ENCODE measurements at regions not wholly inside any gene's neighbourhood (a gene's known extent, or its start where the extent isn't known, plus 50 kb on each side); places are given as distances from the start of the nearest gene placed in this dataset.

- Histone ChIP-seq H2AFZ (ENCODE audit: low read depth, low read length) (no peak overlapping the region), H4K20me1 (ENCODE audit: insufficient read depth, low read length) (no peaks in the 10 kb centered on the region), H3K9me3 (ENCODE audit: insufficient read depth, low read depth, low read length) (no peaks in the 10 kb centered on the region), H3K4me3 (ENCODE audit: insufficient read depth, low read depth, low read length) (no peak overlapping the region), H3K9ac (ENCODE audit: low read length) (no peak overlapping the region), H3K27me3 (ENCODE audit: insufficient read depth, low read length) (no peaks in the 10 kb centered on the region), H3K4me2 (ENCODE audit: low read length) (no peak overlapping the region), H3K79me2 (ENCODE audit: insufficient read depth, low read length) (no peaks in the 10 kb centered on the region), H3K4me1 (ENCODE audit: insufficient read depth, low read length) (no peaks in the 10 kb centered on the region), H3K27ac (ENCODE audit: low read depth, low read length) (no peak overlapping the region), H3K36me3 (ENCODE audit: insufficient read depth, low read length) (no peaks in the 10 kb centered on the region)
- Mint-ChIP-seq H3K27me3 (ENCODE audit: low read depth, unreplicated experiment) (no peaks in the 10 kb centered on the region), H3K27ac (ENCODE audit: unreplicated experiment) (no peak overlapping the region), H3K9me3 (ENCODE audit: unreplicated experiment) (no peaks in the 10 kb centered on the region), H3K4me1 (ENCODE audit: low read depth, unreplicated experiment) (peaks cover 16% of the 10 kb centered on the region), H3K4me3 (ENCODE audit: unreplicated experiment) (no peak overlapping the region), H3K36me3 (ENCODE audit: low read depth, unreplicated experiment) (no peaks in the 10 kb centered on the region)
- FAIRE-seq: no peak
- no peak for DNase-seq (ENCODE audit: low read depth)
- TF ChIP-seq CTCF (IDR thresholded peaks at IDR 0.05; ENCODE audit: insufficient read depth, low read depth, low read length) (no peak), EZH2 (IDR thresholded peaks at IDR 0.05; ENCODE audit: insufficient read depth, low read length) (no peak)
Measured at GRCh38 chrX:125782184-125782583, 383.9 kb downstream of the DCAF12L2 start.

- DNase-seq (ENCODE audit: low read depth) (no peak), FAIRE-seq (no peak)
- Histone ChIP-seq H3K9me3 (ENCODE audit: insufficient read depth, low read depth, low read length) (no peaks in the 10 kb centered on the region), H4K20me1 (ENCODE audit: insufficient read depth, low read length) (no peaks in the 10 kb centered on the region), H3K9ac (ENCODE audit: low read length) (no peak overlapping the region), H2AFZ (ENCODE audit: low read depth, low read length) (no peak overlapping the region), H3K36me3 (ENCODE audit: insufficient read depth, low read length) (no peaks in the 10 kb centered on the region), H3K27me3 (ENCODE audit: insufficient read depth, low read length) (no peaks in the 10 kb centered on the region), H3K4me1 (ENCODE audit: insufficient read depth, low read length) (no peaks in the 10 kb centered on the region), H3K4me3 (ENCODE audit: insufficient read depth, low read depth, low read length) (no peak overlapping the region), H3K27ac (ENCODE audit: low read depth, low read length) (no peak overlapping the region), H3K4me2 (ENCODE audit: low read length) (no peak overlapping the region), H3K79me2 (ENCODE audit: insufficient read depth, low read length) (no peaks in the 10 kb centered on the region)
- Mint-ChIP-seq H3K27ac (ENCODE audit: unreplicated experiment) (no peak overlapping the region), H3K4me1 (ENCODE audit: low read depth, unreplicated experiment) (peaks cover 16% of the 10 kb centered on the region), H3K9me3 (ENCODE audit: unreplicated experiment) (no peaks in the 10 kb centered on the region), H3K27me3 (ENCODE audit: low read depth, unreplicated experiment) (no peaks in the 10 kb centered on the region), H3K4me3 (ENCODE audit: unreplicated experiment) (no peak overlapping the region), H3K36me3 (ENCODE audit: low read depth, unreplicated experiment) (no peaks in the 10 kb centered on the region)
- TF ChIP-seq EZH2 (IDR thresholded peaks at IDR 0.05; ENCODE audit: insufficient read depth, low read length): no peak
- TF ChIP-seq CTCF (IDR thresholded peaks at IDR 0.05; ENCODE audit: insufficient read depth, low read depth, low read length): no peak
Measured at GRCh38 chrX:125786316-125786715, 379.8 kb downstream of the DCAF12L2 start.

GRCh38 chrX:125791787-125792186, 374.3 kb downstream of the DCAF12L2 start:
- H3K9me3 Mint-ChIP-seq (ENCODE audit: unreplicated experiment): no peaks in the 10 kb centered on the region
- H3K79me2 ChIP-seq (ENCODE audit: insufficient read depth, low read length): no peaks in the 10 kb centered on the region
- no peak for DNase-seq (ENCODE audit: low read depth)
- TF ChIP-seq EZH2 (IDR thresholded peaks at IDR 0.05; ENCODE audit: insufficient read depth, low read length): no peak
- no peak for TF ChIP-seq CTCF (IDR thresholded peaks at IDR 0.05; ENCODE audit: insufficient read depth, low read depth, low read length)
- no peaks in the 10 kb centered on the region for H3K27me3 ChIP-seq (ENCODE audit: insufficient read depth, low read length)
- no peak overlapping the region for H3K27ac ChIP-seq (ENCODE audit: low read depth, low read length)
- no peak overlapping the region for H3K4me3 Mint-ChIP-seq (ENCODE audit: unreplicated experiment)
- no peaks in the 10 kb centered on the region for H3K4me1 ChIP-seq (ENCODE audit: insufficient read depth, low read length)
- H3K36me3 ChIP-seq (ENCODE audit: insufficient read depth, low read length): no peaks in the 10 kb centered on the region
- no peaks in the 10 kb centered on the region for H4K20me1 ChIP-seq (ENCODE audit: insufficient read depth, low read length)
- peaks cover 3% of the 10 kb centered on the region for H3K27me3 Mint-ChIP-seq (ENCODE audit: low read depth, unreplicated experiment)
- H3K4me1 Mint-ChIP-seq (ENCODE audit: low read depth, unreplicated experiment): peaks cover 4% of the 10 kb centered on the region
- no peak overlapping the region for H3K27ac Mint-ChIP-seq (ENCODE audit: unreplicated experiment)
- no peak overlapping the region for H3K9ac ChIP-seq (ENCODE audit: low read length)
- H3K9me3 ChIP-seq (ENCODE audit: insufficient read depth, low read depth, low read length): no peaks in the 10 kb centered on the region
- no peak overlapping the region for H3K4me3 ChIP-seq (ENCODE audit: insufficient read depth, low read depth, low read length)
- no peak overlapping the region for H2AFZ ChIP-seq (ENCODE audit: low read depth, low read length)
- H3K36me3 Mint-ChIP-seq (ENCODE audit: low read depth, unreplicated experiment): no peaks in the 10 kb centered on the region
- H3K4me2 ChIP-seq (ENCODE audit: low read length): no peak overlapping the region
- no peak for FAIRE-seq

Measured in astrocyte (in vitro differentiated cells and primary cell).